ENCODE measurements at regions not wholly inside any gene's neighbourhood (a gene's known extent, or its start where the extent isn't known, plus 50 kb on each side); places are given as distances from the start of the nearest gene placed in this dataset.
A peak's percentile ranks its signal among the peaks of the same experiment; 100 is the strongest.
"Not testable (repeated sequence)": the region's sequence is repeated elsewhere in the genome, so short reads cannot be mapped to it uniquely, and the experiment has no call there.

- no peaks in the 10 kb centered on the region for H3K36me3 ChIP-seq
- H3K9me3 ChIP-seq: no peaks in the 10 kb centered on the region
- no peak overlapping the region for H3K4me3 ChIP-seq
- no peaks in the 10 kb centered on the region for H3K27me3 ChIP-seq
- no peak for DNase-seq (ENCODE audit: low spot score in 2 of 2)
- no peak for TF ChIP-seq CTCF (IDR thresholded peaks at IDR 0.05)
- no peak for TF ChIP-seq POLR2AphosphoS5 (IDR thresholded peaks at IDR 0.05)
- TF ChIP-seq POLR2A (IDR thresholded peaks at IDR 0.05): no peak
- no peak overlapping the region for H3K27ac ChIP-seq
- no peaks in the 10 kb centered on the region for H3K4me1 ChIP-seq
- intact Hi-C loops (cut with DNase I; ENCODE audit: low total_unique reads): no loop called here
Observed at GRCh38 chr15:81645470-81645869, 271.5 kb upstream of the TMC3 start.

GRCh38 chr15:81643771-81644170, 269.8 kb upstream of the TMC3 start:
- intact Hi-C loops (cut with DNase I; ENCODE audit: low total_unique reads): no loop called here
- Histone ChIP-seq H3K27ac (no peak overlapping the region), H3K36me3 (no peaks in the 10 kb centered on the region), H3K27me3 (no peaks in the 10 kb centered on the region), H3K4me3 (no peak overlapping the region), H3K9me3 (no peaks in the 10 kb centered on the region), H3K4me1 (no peaks in the 10 kb centered on the region)
- DNase-seq (ENCODE audit: low spot score in 2 of 2): no peak
- TF ChIP-seq POLR2A (IDR thresholded peaks at IDR 0.05): no peak
- TF ChIP-seq CTCF (IDR thresholded peaks at IDR 0.05): no peak
- TF ChIP-seq POLR2AphosphoS5 (IDR thresholded peaks at IDR 0.05): no peak

- H3K36me3 ChIP-seq: no peaks in the 10 kb centered on the region
- no peak for DNase-seq (ENCODE audit: low spot score in 2 of 2)
- H3K27me3 ChIP-seq: no peaks in the 10 kb centered on the region
- H3K27ac ChIP-seq: peak overlapping the region in 1 of 2 donors; percentile 62
- intact Hi-C loops (cut with DNase I; ENCODE audit: low total_unique reads): no loop called here
- H3K4me1 ChIP-seq: no peaks in the 10 kb centered on the region
- H3K9me3 ChIP-seq: no peaks in the 10 kb centered on the region
- H3K4me3 ChIP-seq: no peak overlapping the region
- TF ChIP-seq CTCF (IDR thresholded peaks at IDR 0.05) (no peak), POLR2A (IDR thresholded peaks at IDR 0.05) (no peak), POLR2AphosphoS5 (IDR thresholded peaks at IDR 0.05) (no peak)
Observed at GRCh38 chr15:81642451-81642990, 268.5 kb upstream of the TMC3 start.

GRCh38 chr15:81636064-81636463, 262.1 kb upstream of the TMC3 start:
- H3K4me1 ChIP-seq; DNase-seq (ENCODE audit: low spot score in 2 of 2); H3K9me3 ChIP-seq; H3K36me3 ChIP-seq; H3K27me3 ChIP-seq; H3K4me3 ChIP-seq; intact Hi-C loops (cut with DNase I; ENCODE audit: low total_unique reads); H3K27ac ChIP-seq: not testable (repeated sequence)

- no peaks in the 10 kb centered on the region for H3K4me1 ChIP-seq
- intact Hi-C loops (cut with DNase I; ENCODE audit: low total_unique reads): no loop called here
- no peak for TF ChIP-seq POLR2A (IDR thresholded peaks at IDR 0.05)
- TF ChIP-seq POLR2AphosphoS5 (IDR thresholded peaks at IDR 0.05): no peak
- TF ChIP-seq CTCF (IDR thresholded peaks at IDR 0.05): no peak
Observed at GRCh38 chr15:81633889-81634288, 259.9 kb upstream of the TMC3 start.

GRCh38 chr15:81625896-81626295, 251.9 kb upstream of the TMC3 start:
- Histone ChIP-seq H3K9me3 (peaks cover 0 to 10% of the 10 kb centered on the region in 2 donors), H3K36me3 (no peaks in the 10 kb centered on the region), H3K4me3 (no peak overlapping the region), H3K4me1 (no peaks in the 10 kb centered on the region), H3K27me3 (no peaks in the 10 kb centered on the region), H3K27ac (no peak overlapping the region)
- intact Hi-C loops (cut with DNase I; ENCODE audit: low total_unique reads): no loop called here
- TF ChIP-seq POLR2AphosphoS5 (IDR thresholded peaks at IDR 0.05): no peak
- no peak for TF ChIP-seq CTCF (IDR thresholded peaks at IDR 0.05)
- no peak for TF ChIP-seq POLR2A (IDR thresholded peaks at IDR 0.05)
- DNase-seq (ENCODE audit: low spot score in 2 of 2): no peak

More at GRCh38 chr15:81633889-81634288, 259.9 kb upstream of the TMC3 start:
- no peaks in the 10 kb centered on the region for H3K36me3 ChIP-seq
- no peaks in the 10 kb centered on the region for H3K27me3 ChIP-seq
- no peak for DNase-seq (ENCODE audit: low spot score in 2 of 2)
- H3K27ac ChIP-seq: no peak overlapping the region
- H3K9me3 ChIP-seq: peaks cover 0 to under 1% of the 10 kb centered on the region in 2 donors
- H3K4me3 ChIP-seq: no peak overlapping the region

Data from breast epithelium (tissue), 4 donors.